ENCODE measurements at regions not wholly inside any gene's neighbourhood (a gene's known extent, or its start where the extent isn't known, plus 50 kb on each side); places are given as distances from the start of the nearest gene placed in this dataset.
"Not testable (repeated sequence)": the region's sequence is repeated elsewhere in the genome, so short reads cannot be mapped to it uniquely, and the experiment has no call there.

GRCh38 chr17:14518919-14519318 is 218.0 kb downstream of the HS3ST3B1 start:
- not testable (repeated sequence) for DNase-seq

DNA sequence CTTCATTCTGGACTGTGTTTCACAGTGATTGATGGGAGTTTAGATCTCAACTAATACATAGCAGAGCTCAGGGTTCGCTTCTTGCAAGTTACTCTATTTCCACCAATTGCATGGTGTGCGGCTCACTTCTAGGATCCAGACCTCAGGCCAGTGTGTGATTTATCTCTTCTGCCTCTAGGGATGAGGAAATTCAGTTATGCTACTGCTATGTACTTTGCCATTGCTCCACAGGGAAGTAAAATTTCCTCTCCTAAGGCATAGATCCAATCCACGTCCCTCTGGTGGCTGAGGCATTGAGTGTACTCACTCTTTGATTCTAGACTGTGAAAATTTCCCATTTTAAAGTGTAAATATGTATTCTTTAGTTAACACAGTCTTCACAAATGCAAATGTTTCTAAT is 214.1 kb downstream of the HS3ST3B1 start:
- DNase-seq = no peak

DNA sequence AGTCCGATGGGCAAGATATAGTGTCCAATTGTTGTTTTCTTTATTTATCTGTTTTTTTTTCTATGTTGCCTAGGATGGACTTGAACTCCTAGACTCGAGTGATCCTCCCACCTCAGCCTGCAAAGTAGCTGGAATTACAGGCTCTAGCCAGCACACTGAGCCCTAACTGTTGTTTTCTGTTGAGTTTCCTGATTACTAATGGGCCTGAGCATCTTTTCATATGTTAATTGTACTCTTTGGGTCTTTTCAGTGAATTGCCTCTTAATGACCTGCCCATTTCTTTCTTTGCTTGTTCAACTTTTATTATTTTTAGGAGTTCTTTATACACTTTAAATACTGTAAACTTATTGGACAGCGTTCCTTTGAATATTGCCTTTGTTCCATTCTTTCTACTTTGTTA is 213.0 kb downstream of the HS3ST3B1 start:
- DNase-seq = no peak

DNA sequence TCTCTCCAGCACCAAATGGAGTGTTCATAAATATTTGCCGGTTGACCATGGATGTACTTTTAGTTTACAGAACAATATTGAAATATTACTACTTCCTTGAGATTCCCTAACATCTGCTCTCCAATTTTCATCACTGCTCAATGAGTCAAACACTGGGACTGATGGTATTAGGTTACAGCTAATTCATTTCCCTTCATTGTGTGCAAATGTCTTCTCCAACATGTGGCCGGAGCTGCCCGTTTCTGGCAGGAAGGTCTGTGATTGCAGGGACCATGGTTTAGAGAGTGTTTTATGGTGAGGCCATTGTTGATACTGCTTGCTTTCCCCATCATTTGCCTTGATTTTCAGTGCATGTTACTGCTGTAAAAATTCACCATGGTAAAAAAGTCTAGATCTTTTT is 209.3 kb downstream of the HS3ST3B1 start:
- DNase-seq = no peak

- no peak for DNase-seq
Measured at GRCh38 chr17:14508156-14508555, 207.3 kb downstream of the HS3ST3B1 start.

GRCh38 chr17:14506364-14506763 is 205.5 kb downstream of the HS3ST3B1 start:
- DNase-seq = no peak

DNA sequence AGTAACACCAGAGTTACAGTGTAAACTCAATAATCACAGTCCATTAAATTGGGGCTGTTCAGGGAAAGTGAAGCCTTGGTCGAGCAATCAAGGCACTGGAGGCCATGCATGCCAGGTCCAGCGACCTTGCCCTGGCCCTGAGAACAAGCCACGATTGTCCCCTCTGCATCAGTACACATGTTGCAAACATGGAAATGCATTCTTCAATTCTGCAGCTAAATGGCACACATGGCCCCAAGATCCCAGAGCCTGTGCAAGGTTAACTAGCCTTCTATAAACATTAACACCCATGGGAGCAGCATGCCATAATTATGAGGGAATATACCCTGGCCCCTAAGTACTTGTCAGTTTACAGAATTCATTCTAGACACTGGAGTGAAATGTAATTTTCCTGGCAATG is 204.7 kb downstream of the HS3ST3B1 start:
- no peak for DNase-seq

DNA sequence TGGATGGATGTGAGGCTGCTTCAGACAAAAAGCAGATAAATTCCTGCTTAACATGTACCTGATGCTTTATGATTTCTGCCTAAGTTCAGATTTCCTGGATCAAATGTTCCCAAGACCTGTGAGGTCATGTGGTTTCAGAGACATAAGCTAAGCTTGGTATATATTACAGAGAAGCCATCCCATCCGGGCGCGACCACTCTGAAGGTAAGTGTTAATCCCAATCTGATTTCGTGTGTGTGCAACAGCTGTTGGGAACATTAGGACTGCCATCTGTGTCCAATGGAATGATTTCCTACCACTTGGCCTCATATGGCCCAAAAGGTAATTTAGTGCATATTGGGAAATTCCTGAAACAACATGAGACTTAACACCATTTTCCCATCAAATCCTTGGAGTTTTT is 199.1 kb downstream of the HS3ST3B1 start:
- no peak for DNase-seq

GRCh38 chr17:14498812-14499211 is 197.9 kb downstream of the HS3ST3B1 start:
- no peak for DNase-seq

DNA sequence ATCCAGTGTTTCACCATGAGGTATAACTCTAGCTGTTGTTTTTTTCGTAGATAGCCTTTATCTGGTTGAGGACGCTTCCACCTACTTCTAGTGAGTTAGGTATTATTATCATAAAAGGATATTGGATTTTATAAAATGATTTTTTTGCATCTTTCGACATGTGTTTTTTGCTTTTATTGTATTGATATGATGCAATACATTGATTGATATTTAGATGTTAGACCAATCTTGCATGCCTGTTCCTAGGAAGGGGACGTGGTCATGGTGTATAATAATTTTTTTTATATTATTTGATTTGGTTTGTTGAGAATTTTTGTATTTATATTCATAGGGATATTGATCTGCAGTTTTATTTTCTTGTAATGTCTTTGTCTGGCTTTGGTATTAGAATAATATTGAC is 193.3 kb downstream of the HS3ST3B1 start:
- no peak for DNase-seq

DNA sequence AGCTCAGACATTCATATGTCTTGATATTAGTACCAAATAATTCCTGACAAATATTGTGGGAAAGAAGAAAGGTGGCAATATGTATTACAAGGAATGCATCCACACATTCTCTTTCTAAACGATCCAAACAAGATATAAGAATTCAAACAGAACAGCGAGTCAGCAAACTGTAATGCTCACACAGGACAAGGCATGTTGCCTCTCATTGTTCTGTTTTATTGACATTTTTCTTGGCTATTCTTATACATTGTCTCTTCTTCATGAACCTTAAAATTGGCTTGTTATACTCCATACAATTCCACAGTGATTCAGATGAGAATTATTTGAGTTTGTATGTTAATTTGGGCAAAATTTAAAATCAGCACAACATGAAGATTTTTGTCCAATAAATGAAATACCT is 189.1 kb downstream of the HS3ST3B1 start:
- DNase-seq = no peak

DNA sequence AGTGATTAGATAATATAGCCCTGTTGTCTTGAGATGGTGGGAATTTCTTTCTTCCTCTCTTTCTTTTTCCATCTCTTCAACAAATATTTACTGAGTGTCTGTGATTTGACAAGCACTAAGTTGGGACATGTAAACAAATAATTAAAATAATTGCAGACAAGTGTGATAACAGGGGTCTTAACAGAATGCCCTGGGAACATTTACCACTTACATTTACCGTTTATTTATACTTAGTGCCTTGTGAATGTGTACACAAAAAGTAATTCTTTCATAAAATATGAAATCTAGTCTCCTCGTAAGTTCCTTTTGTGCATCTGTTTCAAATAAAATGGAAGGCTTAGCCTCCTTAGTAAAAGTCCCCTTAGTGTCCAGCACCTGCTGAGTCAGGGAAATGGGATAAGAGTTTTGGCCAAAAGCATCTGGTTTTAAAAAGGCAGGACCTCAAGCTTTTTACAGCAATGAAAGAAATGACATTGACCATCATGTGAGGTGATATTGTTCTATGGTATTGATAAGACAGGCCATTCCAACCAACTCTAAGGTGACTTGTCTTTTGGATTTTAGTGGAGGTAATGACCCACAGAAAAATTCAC is 188.2 kb downstream of the HS3ST3B1 start:
- DNase-seq = no peak

DNA sequence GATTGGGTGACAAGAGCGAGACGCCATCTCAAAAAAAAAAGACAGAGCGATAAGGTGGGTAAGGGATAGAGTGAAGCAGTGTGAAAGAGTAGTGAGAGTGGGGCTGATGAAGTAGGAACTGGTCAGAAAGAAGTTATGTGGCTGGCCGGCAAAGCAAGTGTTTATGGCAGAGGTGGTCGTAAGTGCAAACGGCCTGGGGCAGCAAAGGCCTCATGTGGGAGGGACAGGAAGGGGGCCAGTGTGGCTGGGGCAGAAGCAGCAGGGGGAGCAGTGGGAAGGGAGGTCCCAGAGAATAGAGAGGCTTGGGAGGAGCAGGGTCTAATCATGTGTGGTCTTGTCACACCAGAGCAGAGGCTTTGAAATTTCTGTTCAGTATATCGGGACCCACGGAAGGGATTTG is 186.2 kb downstream of the HS3ST3B1 start:
- no peak for DNase-seq

- DNase-seq = no peak
Measured at GRCh38 chr17:14482715-14483114, 181.8 kb downstream of the HS3ST3B1 start.

GRCh38 chr17:14481664-14482063 is 180.8 kb downstream of the HS3ST3B1 start:
- no peak for DNase-seq

DNA sequence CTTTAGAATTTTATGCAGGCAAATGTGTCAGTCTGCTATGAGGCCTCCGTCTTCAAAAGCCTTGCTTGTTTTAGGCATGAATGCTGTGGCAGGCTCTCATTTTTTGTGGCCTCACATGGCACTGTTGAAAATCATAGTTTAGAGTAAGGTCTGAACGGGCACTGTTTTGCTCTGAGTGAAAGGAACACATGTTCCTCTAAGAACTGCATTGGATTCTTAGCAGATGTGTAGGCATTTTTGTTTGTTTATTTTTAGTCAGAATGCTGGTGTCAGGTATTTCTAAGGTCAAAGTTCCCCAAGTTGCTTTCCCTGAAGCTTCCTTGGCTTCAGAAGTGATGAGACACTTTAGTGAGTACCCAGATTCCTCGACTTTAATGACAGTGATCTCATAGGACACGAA is 173.7 kb downstream of the HS3ST3B1 start:
- no peak for DNase-seq

- no peak for DNase-seq
Measured at GRCh38 chr17:14471052-14471451, 170.2 kb downstream of the HS3ST3B1 start.

DNA sequence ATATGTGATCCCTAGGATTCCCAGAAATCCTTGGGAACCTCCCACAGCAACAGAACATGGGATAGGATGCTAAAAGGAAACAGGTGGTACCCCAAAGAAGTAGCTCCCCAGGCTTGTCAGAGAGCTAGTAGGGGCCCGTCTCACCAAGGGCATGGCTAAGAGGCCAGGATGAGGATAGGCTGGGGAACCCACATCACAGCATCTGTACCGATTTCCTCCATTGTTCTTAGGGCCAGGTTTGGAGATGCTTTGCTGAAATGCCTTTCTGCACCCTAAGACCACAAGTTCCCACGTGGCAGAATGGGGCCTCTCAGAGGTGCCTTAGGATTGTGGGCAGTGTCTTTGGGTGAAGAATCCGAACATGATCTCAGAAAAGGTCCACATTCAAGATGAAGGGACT is 169.5 kb downstream of the HS3ST3B1 start:
- no peak for DNase-seq

- DNase-seq = no peak
Measured at GRCh38 chr17:14469971-14470370, 169.1 kb downstream of the HS3ST3B1 start.

GRCh38 chr17:14468858-14469257 is 168.0 kb downstream of the HS3ST3B1 start:
- no peak for DNase-seq

DNA sequence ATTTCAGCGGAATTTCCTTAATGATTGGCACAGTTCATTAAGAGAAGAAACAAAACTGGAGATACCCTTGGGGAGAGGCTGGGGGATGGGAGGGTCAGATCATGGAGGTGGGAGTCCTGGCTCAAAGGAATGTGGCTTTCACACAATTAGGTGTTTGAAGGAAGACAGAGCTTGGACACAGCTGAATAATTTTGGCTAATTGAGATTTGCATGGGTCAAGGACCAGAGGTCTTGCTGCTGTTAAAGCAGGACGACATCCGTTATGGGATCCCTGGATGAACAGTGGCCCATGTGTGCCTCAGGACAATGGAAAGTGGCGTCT is 160.3 kb downstream of the HS3ST3B1 start:
- no peak for DNase-seq

DNA sequence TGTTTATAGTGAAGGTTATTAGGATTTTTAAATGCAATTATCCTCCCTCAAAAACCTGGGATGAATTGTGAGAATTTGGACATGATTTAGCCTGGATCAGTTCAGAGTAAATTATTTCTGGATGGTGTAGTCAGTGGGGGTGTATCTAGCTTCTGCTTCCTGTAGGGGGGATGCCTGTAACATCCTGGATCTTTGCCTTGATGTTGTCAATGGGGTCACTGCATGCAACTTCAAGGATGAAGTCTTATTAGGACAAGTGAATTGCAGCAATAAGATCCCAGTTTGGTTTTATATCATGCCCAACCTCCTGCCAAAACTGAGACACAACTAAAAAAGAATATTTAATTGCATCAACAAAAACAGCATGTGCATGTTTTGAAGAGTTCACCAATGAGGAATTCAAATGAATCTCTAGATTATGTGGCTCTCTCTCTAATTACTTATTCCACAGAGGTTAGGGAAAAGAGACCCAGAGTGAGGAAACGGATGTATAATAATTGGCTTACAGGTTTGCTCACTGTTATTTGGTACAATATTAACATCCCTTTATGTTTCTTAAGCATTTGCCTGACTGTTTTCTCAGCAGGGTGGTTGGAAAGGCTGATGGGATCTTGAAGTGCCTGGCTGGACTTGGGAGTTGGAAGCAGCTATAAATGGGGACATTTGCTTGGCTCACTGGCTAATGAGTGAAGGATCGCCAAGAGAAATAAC is 159.8 kb downstream of the HS3ST3B1 start:
- DNase-seq = no peak

DNA sequence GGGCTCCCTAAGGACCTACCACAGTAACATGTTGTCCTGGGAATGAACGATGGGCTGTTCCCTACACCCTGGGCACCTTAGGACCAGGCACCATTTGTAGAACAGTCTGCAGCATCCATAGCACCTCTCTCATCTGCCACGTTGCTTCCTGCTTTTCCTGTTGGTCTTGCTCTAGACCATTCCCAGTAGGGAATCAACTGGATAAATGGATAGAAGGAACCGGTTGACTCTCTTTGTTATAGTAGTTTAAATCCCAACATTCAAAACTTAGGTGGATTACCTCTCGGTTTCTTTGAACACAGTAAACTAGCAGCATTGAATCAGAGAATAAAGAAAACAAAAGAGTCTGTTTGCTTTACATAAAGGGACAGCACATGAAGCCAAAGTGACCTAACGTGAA is 159.1 kb downstream of the HS3ST3B1 start:
- DNase-seq = no peak

DNA sequence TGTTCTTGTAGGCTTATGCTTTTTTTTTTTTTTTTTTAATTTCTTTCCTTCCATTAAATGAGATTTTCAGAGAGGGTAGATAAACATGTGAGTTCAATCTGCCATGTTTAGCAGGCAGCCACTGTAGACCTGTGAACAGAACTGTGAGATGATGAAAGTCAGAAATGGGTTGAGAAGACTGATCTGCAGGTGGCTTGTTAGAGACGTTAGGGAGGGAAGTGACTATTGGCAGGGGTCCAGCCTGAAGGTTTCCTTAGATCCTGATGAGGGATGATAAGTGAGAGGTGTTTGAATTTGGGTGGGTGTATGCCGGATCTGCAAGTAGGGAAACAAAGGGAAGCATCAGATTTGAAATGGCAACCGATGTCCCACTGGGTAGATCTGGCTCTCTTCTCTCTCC is 157.8 kb downstream of the HS3ST3B1 start:
- DNase-seq = no peak

DNA sequence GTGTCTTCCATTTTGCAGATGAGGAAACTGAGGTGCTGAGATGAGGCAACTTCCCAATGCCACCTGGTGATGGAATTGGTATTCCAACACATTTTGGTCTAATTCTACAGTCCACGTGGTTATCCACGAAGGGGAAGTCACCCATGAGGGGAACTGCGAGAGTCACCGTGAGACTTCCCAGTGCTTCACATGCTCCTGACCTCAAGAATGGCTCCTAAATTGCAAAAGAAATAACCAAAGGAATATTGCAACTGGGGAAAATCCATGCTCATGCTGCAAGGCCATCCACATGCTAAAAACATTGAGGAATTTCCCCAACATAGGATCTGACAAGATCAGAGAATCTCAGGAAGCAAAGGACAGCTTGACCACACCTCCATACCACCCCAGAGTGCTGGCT is 153.9 kb downstream of the HS3ST3B1 start:
- DNase-seq = no peak

Data from activated CD4-positive, alpha-beta T cell treated with anti-CD3 and anti-CD28 coated beads, Interleukin-2, amount 50 U/mL, for 48 hours (primary cell).